ENCODE measurements at regions not wholly inside any gene's neighbourhood (a gene's known extent, or its start where the extent isn't known, plus 50 kb on each side); places are given as distances from the start of the nearest gene placed in this dataset.

DNA sequence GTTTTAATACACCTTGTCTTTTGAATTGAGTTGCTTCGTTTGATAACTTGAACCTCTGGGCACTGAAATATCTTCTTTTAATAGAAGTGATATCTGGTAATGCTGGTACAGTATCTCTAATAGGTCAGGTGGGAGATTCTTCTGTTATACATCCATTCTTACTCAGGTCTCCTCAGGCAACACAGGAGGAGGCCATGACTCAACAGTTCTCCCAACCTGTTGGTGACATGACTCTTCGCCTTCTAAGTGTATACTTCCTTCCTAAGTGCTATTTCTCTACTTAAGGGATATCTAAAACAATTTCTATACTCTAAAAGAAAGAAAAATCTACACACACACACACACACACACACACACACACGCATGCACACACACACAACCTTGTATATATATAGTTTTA is 509.1 kb downstream of the PCNX1 start:
- no peak for TF ChIP-seq POLR2AphosphoS5 (IDR thresholded peaks at IDR 0.05; ENCODE audit: low read depth, low read length)
- TF ChIP-seq, protein P1, sequence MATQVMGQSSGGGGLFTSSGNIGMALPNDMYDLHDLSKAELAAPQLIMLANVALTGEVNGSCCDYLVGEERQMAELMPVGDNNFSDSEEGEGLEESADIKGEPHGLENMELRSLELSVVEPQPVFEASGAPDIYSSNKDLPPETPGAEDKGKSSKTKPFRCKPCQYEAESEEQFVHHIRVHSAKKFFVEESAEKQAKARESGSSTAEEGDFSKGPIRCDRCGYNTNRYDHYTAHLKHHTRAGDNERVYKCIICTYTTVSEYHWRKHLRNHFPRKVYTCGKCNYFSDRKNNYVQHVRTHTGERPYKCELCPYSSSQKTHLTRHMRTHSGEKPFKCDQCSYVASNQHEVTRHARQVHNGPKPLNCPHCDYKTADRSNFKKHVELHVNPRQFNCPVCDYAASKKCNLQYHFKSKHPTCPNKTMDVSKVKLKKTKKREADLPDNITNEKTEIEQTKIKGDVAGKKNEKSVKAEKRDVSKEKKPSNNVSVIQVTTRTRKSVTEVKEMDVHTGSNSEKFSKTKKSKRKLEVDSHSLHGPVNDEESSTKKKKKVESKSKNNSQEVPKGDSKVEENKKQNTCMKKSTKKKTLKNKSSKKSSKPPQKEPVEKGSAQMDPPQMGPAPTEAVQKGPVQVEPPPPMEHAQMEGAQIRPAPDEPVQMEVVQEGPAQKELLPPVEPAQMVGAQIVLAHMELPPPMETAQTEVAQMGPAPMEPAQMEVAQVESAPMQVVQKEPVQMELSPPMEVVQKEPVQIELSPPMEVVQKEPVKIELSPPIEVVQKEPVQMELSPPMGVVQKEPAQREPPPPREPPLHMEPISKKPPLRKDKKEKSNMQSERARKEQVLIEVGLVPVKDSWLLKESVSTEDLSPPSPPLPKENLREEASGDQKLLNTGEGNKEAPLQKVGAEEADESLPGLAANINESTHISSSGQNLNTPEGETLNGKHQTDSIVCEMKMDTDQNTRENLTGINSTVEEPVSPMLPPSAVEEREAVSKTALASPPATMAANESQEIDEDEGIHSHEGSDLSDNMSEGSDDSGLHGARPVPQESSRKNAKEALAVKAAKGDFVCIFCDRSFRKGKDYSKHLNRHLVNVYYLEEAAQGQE (IDR thresholded peaks at IDR 0.05; ENCODE audit: insufficient read depth in 1 of 2, low read depth in 2 of 2, low read length in 2 of 2), result no peak
- TF ChIP-seq SIN3A (IDR thresholded peaks at IDR 0.05; ENCODE audit: borderline replicate concordance, insufficient read depth, low read length), result no peak
- TF ChIP-seq FOXP2 (optimal IDR thresholded peaks at IDR 0.05; ENCODE audit: borderline replicate concordance, extremely low read depth, extremely low read length, insufficient read depth), result no peak
- no peak for TF ChIP-seq TAF1 (IDR thresholded peaks at IDR 0.05; ENCODE audit: borderline replicate concordance, insufficient read depth, low read length)

DNA sequence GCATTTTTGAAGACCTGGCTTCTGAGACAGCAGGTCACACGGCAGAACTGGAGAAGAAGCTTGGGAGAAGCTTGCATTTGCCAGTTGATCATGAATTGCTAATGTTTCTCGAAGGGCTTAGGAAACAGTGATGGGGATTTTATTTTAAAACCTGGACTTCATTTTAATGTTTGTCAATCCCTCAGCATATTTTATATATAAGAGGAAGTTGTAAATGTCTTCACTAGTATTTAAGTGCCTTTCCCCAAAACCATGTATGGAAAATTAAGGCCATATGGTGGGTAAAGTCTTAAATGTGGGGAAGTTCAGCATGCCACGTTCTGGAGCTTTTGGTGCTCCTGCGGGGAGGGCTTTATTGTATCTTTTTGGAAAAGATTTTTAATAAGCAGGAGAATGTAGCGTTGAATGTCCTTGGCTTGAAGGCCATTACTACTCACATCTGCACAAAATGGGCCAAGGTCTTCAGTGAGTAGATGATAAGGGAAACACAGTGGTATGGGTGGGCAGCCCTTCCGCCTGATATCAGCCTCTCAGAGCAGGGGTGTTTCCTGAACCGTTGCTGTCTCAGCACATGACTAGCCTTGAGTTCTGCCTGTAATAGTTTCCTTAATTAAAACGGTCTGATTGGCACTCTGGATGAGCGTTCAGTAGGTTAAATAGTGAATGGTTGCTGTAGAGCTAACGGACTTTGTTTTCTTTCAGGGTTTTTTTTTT is 511.4 kb downstream of the PCNX1 start:
- TF ChIP-seq FOXP2 (optimal IDR thresholded peaks at IDR 0.05; ENCODE audit: borderline replicate concordance, extremely low read depth, extremely low read length, insufficient read depth) (no peak), SIN3A (IDR thresholded peaks at IDR 0.05; ENCODE audit: borderline replicate concordance, insufficient read depth, low read length) (no peak), TAF1 (IDR thresholded peaks at IDR 0.05; ENCODE audit: borderline replicate concordance, insufficient read depth, low read length) (no peak), POLR2AphosphoS5 (IDR thresholded peaks at IDR 0.05; ENCODE audit: low read depth, low read length) (no peak)
- TF ChIP-seq, protein P1 (IDR thresholded peaks at IDR 0.05; ENCODE audit: insufficient read depth in 1 of 2, low read depth in 2 of 2, low read length in 2 of 2), result no peak

DNA sequence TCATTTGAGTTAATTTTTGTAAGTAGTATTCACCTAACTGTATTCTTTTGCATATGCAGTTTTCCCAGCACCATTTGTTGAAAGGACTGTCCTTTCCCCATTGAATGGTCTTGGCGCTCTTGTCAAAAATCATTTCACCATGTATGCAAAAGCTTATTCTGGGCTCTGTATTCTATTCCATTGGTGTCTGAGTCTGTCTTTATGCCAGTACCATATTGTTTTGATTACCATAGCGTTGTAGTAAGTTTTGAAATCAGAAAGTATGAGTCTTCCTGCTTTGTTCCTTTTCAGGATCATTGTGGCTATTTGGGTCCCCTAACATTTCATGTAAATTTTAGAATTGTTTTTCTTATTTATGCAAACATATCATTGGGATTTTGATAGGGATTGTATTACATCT is 508.7 kb upstream of the RGS6 start:
- TF ChIP-seq, protein P1 (IDR thresholded peaks at IDR 0.05; ENCODE audit: insufficient read depth in 1 of 2, low read depth in 2 of 2, low read length in 2 of 2), result no peak
- TF ChIP-seq TAF1 (IDR thresholded peaks at IDR 0.05; ENCODE audit: borderline replicate concordance, insufficient read depth, low read length) (no peak), SIN3A (IDR thresholded peaks at IDR 0.05; ENCODE audit: borderline replicate concordance, insufficient read depth, low read length) (no peak), FOXP2 (optimal IDR thresholded peaks at IDR 0.05; ENCODE audit: borderline replicate concordance, extremely low read depth, extremely low read length, insufficient read depth) (no peak), POLR2AphosphoS5 (IDR thresholded peaks at IDR 0.05; ENCODE audit: low read depth, low read length) (no peak)

DNA sequence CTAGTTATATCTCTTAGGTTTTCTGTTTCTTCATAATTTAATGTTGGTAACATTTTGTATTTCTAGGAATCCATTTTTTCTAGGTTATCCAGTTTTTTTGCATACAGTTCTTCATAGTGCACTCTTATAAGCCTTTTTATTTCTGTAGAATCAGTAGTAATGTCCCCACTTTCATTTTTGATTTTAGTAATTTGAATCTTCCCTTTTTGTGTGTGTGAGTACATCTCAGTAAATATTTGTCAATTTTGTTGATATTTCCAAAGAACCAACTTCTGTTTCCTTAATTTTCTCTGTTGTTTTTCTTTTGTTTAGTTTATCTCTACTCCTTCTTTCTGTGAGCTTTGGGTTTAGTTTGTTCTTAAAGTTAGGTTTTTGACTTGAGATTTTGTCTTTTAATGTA is 507.3 kb upstream of the RGS6 start:
- no peak for TF ChIP-seq POLR2AphosphoS5 (IDR thresholded peaks at IDR 0.05; ENCODE audit: low read depth, low read length)
- TF ChIP-seq TAF1 (IDR thresholded peaks at IDR 0.05; ENCODE audit: borderline replicate concordance, insufficient read depth, low read length), result no peak
- TF ChIP-seq, protein P1 (IDR thresholded peaks at IDR 0.05; ENCODE audit: insufficient read depth in 1 of 2, low read depth in 2 of 2, low read length in 2 of 2), result no peak
- no peak for TF ChIP-seq SIN3A (IDR thresholded peaks at IDR 0.05; ENCODE audit: borderline replicate concordance, insufficient read depth, low read length)
- TF ChIP-seq FOXP2 (optimal IDR thresholded peaks at IDR 0.05; ENCODE audit: borderline replicate concordance, extremely low read depth, extremely low read length, insufficient read depth), result no peak
